HepG2 (cell line): ENCODE measurements at regions not wholly inside any gene's neighbourhood (a gene's known extent, or its start where the extent isn't known, plus 50 kb on each side); places are given as distances from the start of the nearest gene placed in this dataset.

Source experiments
- ATAC-seq: fragments of 200-7000 bp; cut with Tn5 transposase; 3 replicates; pipeline ENCODE4 v1.9.1; 2020; ENCODE audit warnings: mild to moderate bottlenecking, moderate library complexity
- BruUV-seq: library from RNA; stranded (reverse); fragments of 400-500 nt; replicated peaks from 2 replicates; lab custom pipeline; 2021; lab: Mats Ljungman, UMichigan
- CTCF ChIA-PET: fragments of 300-600 bp; formaldehyde crosslinking; extraction: SDS; loops from one replicate; lab custom pipeline; 2021; ENCODE audit warnings: low total read pairs, inconsistent platforms, low intra/inter-chr PET ratio; lab: Yijun Ruan, JAX
- POLR2A ChIA-PET: fragments of 350-600 bp; sonication (Branson Sonifier 250); formaldehyde crosslinking; loops from one replicate; lab custom pipeline; 2020; ENCODE audit warnings: antibody characterized with exemption, inconsistent platforms; lab: Yijun Ruan, JAX
- DNase-seq: peaks from one replicate; pipeline ENCODE4 v3.0.0-alpha.2; 2015; ENCODE audit warnings: low spot score
- FAIRE-seq: peaks from 3 replicates; lab custom pipeline; 2011; peaks lifted over from hg19 to GRCh38; lab: Jason Lieb, UNC
- H2AFZ ChIP-seq: one replicate; pipeline ENCODE4 v1.6.1; 2011; ENCODE audit warnings: low read length, inconsistent platforms
- H3K27ac ChIP-seq: fragments of 300-600 bp; 3 replicates; pipeline ENCODE4 v1.8.0; 2011; ENCODE audit warnings: mixed run types, mild to moderate bottlenecking, mixed read lengths, low read length, inconsistent platforms; ENCODE audit not compliant: insufficient read depth; ENCODE audit errors: extremely low read length
- H3K27me3 ChIP-seq, 2 experiments: fragments of 200-600 bp in 1 of 2; 2 replicates in 1 of 2; 3 replicates in 1 of 2; pipeline versions ENCODE4 v1.6.0 to v1.8.0; 2011; ENCODE audit warnings: low read length in 2 of 2, mild to moderate bottlenecking in 2 of 2, moderate library complexity in 2 of 2, inconsistent platforms in 1 of 2; ENCODE audit not compliant: insufficient read depth in 2 of 2, control insufficient read depth in 1 of 2
- H3K36me3 ChIP-seq, 2 experiments: fragments of 200-600 bp in 1 of 2; replicated peaks in 1 of 2; 2 replicates in 1 of 2; 3 replicates in 1 of 2; pipeline versions ENCODE4 v1.5.1 to v1.8.0; 2011; ENCODE audit warnings: low read length in 2 of 2, inconsistent platforms in 1 of 2; ENCODE audit not compliant: insufficient read depth in 2 of 2, control insufficient read depth in 1 of 2
- H3K4me1 ChIP-seq: 2 replicates; pipeline ENCODE4 v1.5.1; 2012; ENCODE audit warnings: low read length, inconsistent platforms; ENCODE audit not compliant: insufficient read depth
- H3K4me2 ChIP-seq: 2 replicates; pipeline ENCODE4 v1.6.0; 2011; ENCODE audit warnings: low read depth, low read length, inconsistent platforms
- H3K4me3 ChIP-seq, 3 experiments: fragments of 200-600 bp in 1 of 3; sonication (generic), shearing (Covaris generic) in 1 of 3; replicated peaks in 1 of 3; 2 replicates each; pipeline ENCODE4 v1.5.1; 2011 to 2016; ENCODE audit warnings: low read length in 3 of 3, inconsistent platforms in 2 of 3, low read depth in 2 of 3, mild to moderate bottlenecking in 2 of 3, control low read depth in 1 of 3, mixed read lengths in 1 of 3; ENCODE audit not compliant: insufficient read depth in 1 of 3
- H3K79me2 ChIP-seq: one replicate; pipeline ENCODE4 v1.6.1; 2011; ENCODE audit warnings: low read length, inconsistent platforms; ENCODE audit not compliant: insufficient read depth
- H3K9ac ChIP-seq: 2 replicates; pipeline ENCODE4 v1.6.0; 2011; ENCODE audit warnings: mild to moderate bottlenecking, low read depth, low read length, inconsistent platforms; ENCODE audit not compliant: insufficient read depth
- H3K9me3 ChIP-seq: 2 replicates; pipeline ENCODE4 v1.5.1; 2012; ENCODE audit warnings: mild to moderate bottlenecking, low read length
- H4K20me1 ChIP-seq: 2 replicates; pipeline ENCODE4 v1.6.0; 2011; ENCODE audit warnings: inconsistent platforms, mild to moderate bottlenecking, low read length, moderate library complexity; ENCODE audit not compliant: insufficient read depth
- ATRX ChIP-seq: sonication (generic); formaldehyde crosslinking; IDR thresholded peaks from 2 replicates; pipeline ENCODE4 v1.4.0; 2020; ENCODE audit warnings: missing genetic modification reagents, borderline replicate concordance
- CHD2 ChIP-seq: IDR thresholded peaks from 2 replicates; pipeline ENCODE4 v1.6.1; 2011; ENCODE audit warnings: low read depth, low read length, improper control_type of control experiment
- CHD4 ChIP-seq: fragments of 200-600 bp; sonication (generic); IDR thresholded peaks from 2 replicates; pipeline ENCODE4 v1.7.0; 2017; ENCODE audit warnings: mild to moderate bottlenecking, low read length, borderline replicate concordance
- EED ChIP-seq: sonication (generic); formaldehyde crosslinking; IDR thresholded peaks from 2 replicates; pipeline ENCODE4 v1.5.0; 2020; ENCODE audit warnings: mild to moderate bottlenecking, missing genetic modification reagents
- NFE2L1 ChIP-seq: sonication (generic); formaldehyde crosslinking; IDR thresholded peaks from 2 replicates; pipeline ENCODE4 v1.4.0; 2020; ENCODE audit warnings: missing genetic modification reagents, mild to moderate bottlenecking, borderline replicate concordance
- NFKBIZ ChIP-seq: IDR thresholded peaks from 2 replicates; pipeline ENCODE4 v1.6.1; 2018; ENCODE audit warnings: missing genetic modification reagents, missing compliant biosample characterization
- RELA ChIP-seq: sonication (generic); formaldehyde crosslinking; IDR thresholded peaks from 2 replicates; pipeline ENCODE4 v1.4.0; 2020; ENCODE audit warnings: missing genetic modification reagents
- SPEN ChIP-seq: sonication (generic); formaldehyde crosslinking; IDR thresholded peaks from 2 replicates; pipeline ENCODE4 v1.5.1; 2020; ENCODE audit warnings: low read depth, mild to moderate bottlenecking, missing genetic modification reagents
- TCF7 ChIP-seq: sonication (generic); IDR thresholded peaks from 2 replicates; pipeline ENCODE4 v1.6.1; 2016; ENCODE audit warnings: antibody characterized with exemption, low read depth
- ZBTB8A ChIP-seq: sonication (generic); formaldehyde crosslinking; IDR thresholded peaks from 2 replicates; pipeline ENCODE4 v1.4.0; 2020; ENCODE audit warnings: mild to moderate bottlenecking, low read depth, missing genetic modification reagents, borderline replicate concordance
- ZNF33A ChIP-seq: sonication (generic); formaldehyde crosslinking; IDR thresholded peaks from 2 replicates; pipeline ENCODE4 v1.5.1; 2020; ENCODE audit warnings: missing genetic modification reagents, mild to moderate bottlenecking, moderate library complexity, borderline replicate concordance
- ZNF557 ChIP-seq: sonication (generic); formaldehyde crosslinking; IDR thresholded peaks from 2 replicates; pipeline ENCODE4 v1.4.0; 2020; ENCODE audit warnings: missing genetic modification reagents
- ZNF607 ChIP-seq: sonication (generic); formaldehyde crosslinking; IDR thresholded peaks from 2 replicates; pipeline ENCODE4 v1.5.1; 2020; ENCODE audit warnings: missing genetic modification reagents, mild to moderate bottlenecking, borderline replicate concordance
- ZNF619 ChIP-seq: sonication (generic); formaldehyde crosslinking; IDR thresholded peaks from 2 replicates; pipeline ENCODE4 v1.4.0; 2020; ENCODE audit warnings: mild to moderate bottlenecking, missing genetic modification reagents
- WGBS: methylation state at CpG from one replicate; pipeline ENCODE4 v1.1.6; 2017; ENCODE audit warnings: low lambda C conversion rate; 5-methylcytosine and 5-hydroxymethylcytosine counted together
- in situ Hi-C: cut with HindIII; loops from 2 replicates; pipeline ENCODE4 v1.10.0; 2017; ENCODE audit warnings: low pct_unique_long_range_greater_than_20kb; ENCODE audit not compliant: extremely low pct_ligation_motif_present
- intact Hi-C: fragments of 100-400 bp; cut with micrococcal nuclease; formaldehyde crosslinking; loops from one replicate; pipeline ENCODE4 v1.10.0; 2022; ENCODE audit not compliant: unreplicated experiment
- TF ChIP-seq, protein P1 (sequence below): sonication (generic); formaldehyde crosslinking; IDR thresholded peaks from 2 replicates; pipeline ENCODE4 v1.5.0; 2020; ENCODE audit warnings: missing genetic modification reagents, mild to moderate bottlenecking, borderline replicate concordance
- TF ChIP-seq, protein P2 (sequence below): sonication (generic); formaldehyde crosslinking; IDR thresholded peaks from 2 replicates; pipeline ENCODE4 v1.4.0; 2020; ENCODE audit warnings: missing genetic modification reagents; ENCODE audit errors: not compliant biosample characterization
- TF ChIP-seq, protein P3 (sequence below): sonication (generic); formaldehyde crosslinking; conservative IDR thresholded peaks from 2 replicates; pipeline ENCODE4 v1.8.0; 2022; ENCODE audit warnings: low read depth, missing genetic modification reagents
- TF ChIP-seq, protein P4 (sequence below): sonication (generic); formaldehyde crosslinking; IDR thresholded peaks from 2 replicates; pipeline ENCODE4 v1.5.1; 2020; ENCODE audit warnings: missing genetic modification reagents, mild to moderate bottlenecking, borderline replicate concordance
- TF ChIP-seq, protein P5 (sequence below): sonication (generic); formaldehyde crosslinking; IDR thresholded peaks from 2 replicates; pipeline ENCODE4 v1.4.0; 2020; ENCODE audit warnings: low read depth, mild to moderate bottlenecking, missing genetic modification reagents

DNA sequence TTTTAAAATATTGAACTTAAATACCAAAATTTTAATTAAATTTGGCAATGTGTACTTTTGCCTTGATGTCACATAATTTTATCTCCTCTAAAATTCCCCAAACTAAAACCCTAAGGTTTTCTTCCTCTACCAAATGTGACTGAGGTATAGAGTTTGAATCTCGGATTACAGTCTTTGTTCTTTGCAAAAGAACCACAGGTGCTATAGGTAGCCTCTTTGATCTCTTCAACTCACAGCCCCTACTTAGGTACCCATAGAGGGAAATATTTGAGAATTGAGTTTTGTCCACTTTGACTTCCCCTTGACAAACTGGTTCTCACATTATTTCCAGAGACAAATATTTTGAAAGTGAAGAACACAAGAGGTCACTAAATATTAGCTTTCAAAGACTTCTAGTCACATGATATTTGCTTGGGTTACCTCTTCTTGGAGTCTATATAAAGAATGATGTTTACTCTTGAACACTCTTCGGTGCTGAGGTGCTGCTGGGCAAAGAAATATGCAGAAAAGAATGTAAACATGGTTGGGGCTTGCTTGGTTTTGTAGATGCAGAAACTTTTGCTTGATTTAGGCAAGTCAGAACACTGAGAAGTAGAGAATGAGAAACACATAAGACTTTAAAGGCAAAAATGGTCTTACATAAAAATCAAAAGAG is 120.8 kb upstream of the MCTP2 start:
- no TSS peak for BruUV-seq
- Histone ChIP-seq H3K36me3 (no peaks in the 10 kb centered on the region), H3K4me3 (no peak overlapping the region), H3K9ac (no peak overlapping the region), H3K27me3 (peaks cover 0 to 3% of the 10 kb centered on the region in 2 experiments; a peak in 1 of 5 replicates), H2AFZ (no peak overlapping the region), H3K27ac (no peak overlapping the region), H3K79me2 (no peaks in the 10 kb centered on the region), H3K4me1 (no peaks in the 10 kb centered on the region), H3K4me2 (no peak overlapping the region), H4K20me1 (no peaks in the 10 kb centered on the region), H3K9me3 (no peaks in the 10 kb centered on the region)
- CTCF ChIA-PET: no interaction called here
- 0% methylated on average over 2 of the region's 2 CpGs for WGBS
- ATAC-seq (no peak), DNase-seq (peak; percentile 2), FAIRE-seq (no peak)
- intact Hi-C loops (no loop called here), in situ Hi-C loops (no loop called here)
- POLR2A ChIA-PET: no interaction called here
- TF ChIP-seq, protein P1, sequence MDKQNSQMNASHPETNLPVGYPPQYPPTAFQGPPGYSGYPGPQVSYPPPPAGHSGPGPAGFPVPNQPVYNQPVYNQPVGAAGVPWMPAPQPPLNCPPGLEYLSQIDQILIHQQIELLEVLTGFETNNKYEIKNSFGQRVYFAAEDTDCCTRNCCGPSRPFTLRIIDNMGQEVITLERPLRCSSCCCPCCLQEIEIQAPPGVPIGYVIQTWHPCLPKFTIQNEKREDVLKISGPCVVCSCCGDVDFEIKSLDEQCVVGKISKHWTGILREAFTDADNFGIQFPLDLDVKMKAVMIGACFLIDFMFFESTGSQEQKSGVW: no peak
- TF ChIP-seq CHD4 (no peak), TCF7 (no peak), SPEN (no peak), CHD2 (no peak), EED (CRISPR knock-in tag) (no peak), RELA (CRISPR knock-in tag) (no peak), ZNF557 (CRISPR knock-in tag) (no peak), ZNF619 (CRISPR knock-in tag) (no peak), ZNF607 (no peak), NFKBIZ (no peak), ZBTB8A (CRISPR knock-in tag) (no peak), ATRX (CRISPR knock-in tag) (no peak), NFE2L1 (CRISPR knock-in tag) (no peak), ZNF33A (no peak)
- TF ChIP-seq, protein P2, sequence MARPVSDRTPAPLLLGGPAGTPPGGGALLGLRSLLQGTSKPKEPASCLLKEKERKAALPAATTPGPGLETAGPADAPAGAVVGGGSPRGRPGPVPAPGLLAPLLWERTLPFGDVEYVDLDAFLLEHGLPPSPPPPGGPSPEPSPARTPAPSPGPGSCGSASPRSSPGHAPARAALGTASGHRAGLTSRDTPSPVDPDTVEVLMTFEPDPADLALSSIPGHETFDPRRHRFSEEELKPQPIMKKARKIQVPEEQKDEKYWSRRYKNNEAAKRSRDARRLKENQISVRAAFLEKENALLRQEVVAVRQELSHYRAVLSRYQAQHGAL: no peak
- TF ChIP-seq, protein P3, sequence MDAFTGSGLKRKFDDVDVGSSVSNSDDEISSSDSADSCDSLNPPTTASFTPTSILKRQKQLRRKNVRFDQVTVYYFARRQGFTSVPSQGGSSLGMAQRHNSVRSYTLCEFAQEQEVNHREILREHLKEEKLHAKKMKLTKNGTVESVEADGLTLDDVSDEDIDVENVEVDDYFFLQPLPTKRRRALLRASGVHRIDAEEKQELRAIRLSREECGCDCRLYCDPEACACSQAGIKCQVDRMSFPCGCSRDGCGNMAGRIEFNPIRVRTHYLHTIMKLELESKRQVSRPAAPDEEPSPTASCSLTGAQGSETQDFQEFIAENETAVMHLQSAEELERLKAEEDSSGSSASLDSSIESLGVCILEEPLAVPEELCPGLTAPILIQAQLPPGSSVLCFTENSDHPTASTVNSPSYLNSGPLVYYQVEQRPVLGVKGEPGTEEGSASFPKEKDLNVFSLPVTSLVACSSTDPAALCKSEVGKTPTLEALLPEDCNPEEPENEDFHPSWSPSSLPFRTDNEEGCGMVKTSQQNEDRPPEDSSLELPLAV (CRISPR knock-in tag): no peak
- TF ChIP-seq, protein P4, sequence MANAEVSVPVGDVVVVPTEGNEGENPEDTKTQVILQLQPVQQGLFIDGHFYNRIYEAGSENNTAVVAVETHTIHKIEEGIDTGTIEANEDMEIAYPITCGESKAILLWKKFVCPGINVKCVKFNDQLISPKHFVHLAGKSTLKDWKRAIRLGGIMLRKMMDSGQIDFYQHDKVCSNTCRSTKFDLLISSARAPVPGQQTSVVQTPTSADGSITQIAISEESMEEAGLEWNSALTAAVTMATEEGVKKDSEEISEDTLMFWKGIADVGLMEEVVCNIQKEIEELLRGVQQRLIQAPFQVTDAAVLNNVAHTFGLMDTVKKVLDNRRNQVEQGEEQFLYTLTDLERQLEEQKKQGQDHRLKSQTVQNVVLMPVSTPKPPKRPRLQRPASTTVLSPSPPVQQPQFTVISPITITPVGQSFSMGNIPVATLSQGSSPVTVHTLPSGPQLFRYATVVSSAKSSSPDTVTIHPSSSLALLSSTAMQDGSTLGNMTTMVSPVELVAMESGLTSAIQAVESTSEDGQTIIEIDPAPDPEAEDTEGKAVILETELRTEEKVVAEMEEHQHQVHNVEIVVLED: no peak
- TF ChIP-seq, protein P5, sequence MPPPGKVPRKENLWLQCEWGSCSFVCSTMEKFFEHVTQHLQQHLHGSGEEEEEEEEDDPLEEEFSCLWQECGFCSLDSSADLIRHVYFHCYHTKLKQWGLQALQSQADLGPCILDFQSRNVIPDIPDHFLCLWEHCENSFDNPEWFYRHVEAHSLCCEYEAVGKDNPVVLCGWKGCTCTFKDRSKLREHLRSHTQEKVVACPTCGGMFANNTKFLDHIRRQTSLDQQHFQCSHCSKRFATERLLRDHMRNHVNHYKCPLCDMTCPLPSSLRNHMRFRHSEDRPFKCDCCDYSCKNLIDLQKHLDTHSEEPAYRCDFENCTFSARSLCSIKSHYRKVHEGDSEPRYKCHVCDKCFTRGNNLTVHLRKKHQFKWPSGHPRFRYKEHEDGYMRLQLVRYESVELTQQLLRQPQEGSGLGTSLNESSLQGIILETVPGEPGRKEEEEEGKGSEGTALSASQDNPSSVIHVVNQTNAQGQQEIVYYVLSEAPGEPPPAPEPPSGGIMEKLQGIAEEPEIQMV: no peak
